ENCODE measurements at regions not wholly inside any gene's neighbourhood (a gene's known extent, or its start where the extent isn't known, plus 50 kb on each side); places are given as distances from the start of the nearest gene placed in this dataset.

GRCh38 chr21:27690426-27690825, 723.5 kb upstream of the ADAMTS5 start:
- H3K27me3 ChIP-seq (ENCODE audit: low read depth): no peaks in the 10 kb centered on the region
- H3K9me3 ChIP-seq (replicated peaks): peaks cover 22% of the 10 kb centered on the region
- H3K36me3 ChIP-seq: no peaks in the 10 kb centered on the region
- no peak for DNase-seq
- no peak for TF ChIP-seq CTCF (IDR thresholded peaks at IDR 0.05; ENCODE audit: borderline replicate concordance)
- no peak overlapping the region for H3K27ac ChIP-seq (replicated peaks)
- intact Hi-C loops (cut with micrococcal nuclease): loop anchor here (10.0 kb wide), 1 partner anchor 926 kb away; no protein-coding TSS in a partner anchor
- H3K4me1 ChIP-seq: no peaks in the 10 kb centered on the region
- H3K4me3 ChIP-seq: no peak overlapping the region

- no peak overlapping the region for H3K27ac ChIP-seq (replicated peaks)
- no peaks in the 10 kb centered on the region for H3K4me1 ChIP-seq
- no peaks in the 10 kb centered on the region for H3K27me3 ChIP-seq (ENCODE audit: low read depth)
- no peak for TF ChIP-seq CTCF (IDR thresholded peaks at IDR 0.05; ENCODE audit: borderline replicate concordance)
- intact Hi-C loops (cut with micrococcal nuclease): no loop called here
- H3K36me3 ChIP-seq: no peaks in the 10 kb centered on the region
- DNase-seq: no peak
- no peak overlapping the region for H3K4me3 ChIP-seq
- H3K9me3 ChIP-seq (replicated peaks): peaks cover 22% of the 10 kb centered on the region
These were observed 721.9 kb upstream of the ADAMTS5 start for GRCh38 chr21:27688773-27689172.

GRCh38 chr21:27683292-27683691, 716.4 kb upstream of the ADAMTS5 start:
- intact Hi-C loops (cut with micrococcal nuclease): no loop called here
- Histone ChIP-seq H3K4me1 (peaks cover 4% of the 10 kb centered on the region), H3K4me3 (no peak overlapping the region), H3K27me3 (ENCODE audit: low read depth) (no peaks in the 10 kb centered on the region), H3K9me3 (replicated peaks) (peaks cover 5% of the 10 kb centered on the region), H3K27ac (replicated peaks) (no peak overlapping the region), H3K36me3 (no peaks in the 10 kb centered on the region)
- DNase-seq: no peak
- no peak for TF ChIP-seq CTCF (IDR thresholded peaks at IDR 0.05; ENCODE audit: borderline replicate concordance)

GRCh38 chr21:27681841-27682240, 715.0 kb upstream of the ADAMTS5 start:
- no peaks in the 10 kb centered on the region for H3K9me3 ChIP-seq (replicated peaks)
- intact Hi-C loops (cut with micrococcal nuclease): no loop called here
- H3K27me3 ChIP-seq (ENCODE audit: low read depth): no peaks in the 10 kb centered on the region
- H3K36me3 ChIP-seq: no peaks in the 10 kb centered on the region
- H3K27ac ChIP-seq (replicated peaks): no peak overlapping the region
- no peak for TF ChIP-seq CTCF (IDR thresholded peaks at IDR 0.05; ENCODE audit: borderline replicate concordance)
- peaks cover 4% of the 10 kb centered on the region for H3K4me1 ChIP-seq
- H3K4me3 ChIP-seq: no peak overlapping the region
- DNase-seq: no peak

- H3K4me1 ChIP-seq: peaks cover 4% of the 10 kb centered on the region
- no peaks in the 10 kb centered on the region for H3K36me3 ChIP-seq
- DNase-seq: no peak
- H3K27ac ChIP-seq (replicated peaks): no peak overlapping the region
- no peaks in the 10 kb centered on the region for H3K9me3 ChIP-seq (replicated peaks)
- intact Hi-C loops (cut with micrococcal nuclease): no loop called here
- no peak for TF ChIP-seq CTCF (IDR thresholded peaks at IDR 0.05; ENCODE audit: borderline replicate concordance)
- H3K4me3 ChIP-seq: no peak overlapping the region
- no peaks in the 10 kb centered on the region for H3K27me3 ChIP-seq (ENCODE audit: low read depth)
These were observed 714.1 kb upstream of the ADAMTS5 start for GRCh38 chr21:27681038-27681437.

GRCh38 chr21:27680181-27680580, 713.3 kb upstream of the ADAMTS5 start:
- Histone ChIP-seq H3K4me3 (no peak overlapping the region), H3K4me1 (peaks cover 4% of the 10 kb centered on the region), H3K9me3 (replicated peaks) (no peaks in the 10 kb centered on the region), H3K36me3 (no peaks in the 10 kb centered on the region), H3K27me3 (ENCODE audit: low read depth) (no peaks in the 10 kb centered on the region), H3K27ac (replicated peaks) (no peak overlapping the region)
- no peak for TF ChIP-seq CTCF (IDR thresholded peaks at IDR 0.05; ENCODE audit: borderline replicate concordance)
- no peak for DNase-seq
- intact Hi-C loops (cut with micrococcal nuclease): no loop called here

Measured in left ventricle myocardium inferior (tissue), 1 donor.